Fibroblast of lung (primary cell): ENCODE measurements at regions not wholly inside any gene's neighbourhood (a gene's known extent, or its start where the extent isn't known, plus 50 kb on each side); places are given as distances from the start of the nearest gene placed in this dataset.

Source experiments
- EZH2 ChIP-seq: IDR thresholded peaks from 2 replicates; pipeline ENCODE4 v1.5.1; 2012; ENCODE audit warnings: low read length, control low read depth, mild to moderate bottlenecking; ENCODE audit errors: missing control alignments
- TF ChIP-seq, protein P1 (sequence below), 2 donors: IDR thresholded peaks in 1 of 2; conservative IDR thresholded peaks in 1 of 2; 1 replicate in 1 of 2; 2 replicates in 1 of 2; pipeline ENCODE4 v1.5.1; 2011 to 2012; ENCODE audit warnings: low read length in 2 of 2, control low read depth in 1 of 2, inconsistent platforms in 1 of 2, low read depth in 1 of 2, mild to moderate bottlenecking in 1 of 2

GRCh38 chr6:167523426-167523825 lies 198.5 kb downstream of the TTLL2 start:
- TF ChIP-seq EZH2 = no peak
- TF ChIP-seq, protein P1, sequence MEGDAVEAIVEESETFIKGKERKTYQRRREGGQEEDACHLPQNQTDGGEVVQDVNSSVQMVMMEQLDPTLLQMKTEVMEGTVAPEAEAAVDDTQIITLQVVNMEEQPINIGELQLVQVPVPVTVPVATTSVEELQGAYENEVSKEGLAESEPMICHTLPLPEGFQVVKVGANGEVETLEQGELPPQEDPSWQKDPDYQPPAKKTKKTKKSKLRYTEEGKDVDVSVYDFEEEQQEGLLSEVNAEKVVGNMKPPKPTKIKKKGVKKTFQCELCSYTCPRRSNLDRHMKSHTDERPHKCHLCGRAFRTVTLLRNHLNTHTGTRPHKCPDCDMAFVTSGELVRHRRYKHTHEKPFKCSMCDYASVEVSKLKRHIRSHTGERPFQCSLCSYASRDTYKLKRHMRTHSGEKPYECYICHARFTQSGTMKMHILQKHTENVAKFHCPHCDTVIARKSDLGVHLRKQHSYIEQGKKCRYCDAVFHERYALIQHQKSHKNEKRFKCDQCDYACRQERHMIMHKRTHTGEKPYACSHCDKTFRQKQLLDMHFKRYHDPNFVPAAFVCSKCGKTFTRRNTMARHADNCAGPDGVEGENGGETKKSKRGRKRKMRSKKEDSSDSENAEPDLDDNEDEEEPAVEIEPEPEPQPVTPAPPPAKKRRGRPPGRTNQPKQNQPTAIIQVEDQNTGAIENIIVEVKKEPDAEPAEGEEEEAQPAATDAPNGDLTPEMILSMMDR (conservative IDR thresholded peaks at IDR 0.05 in 1 of 2, IDR thresholded peaks at IDR 0.05 in 1 of 2; ENCODE audit: low read depth in 1 of 2, low read length in 2 of 2) = no peak
